ENCODE measurements at regions not wholly inside any gene's neighbourhood (a gene's known extent, or its start where the extent isn't known, plus 50 kb on each side); places are given as distances from the start of the nearest gene placed in this dataset.

- TF ChIP-seq, protein P1, sequence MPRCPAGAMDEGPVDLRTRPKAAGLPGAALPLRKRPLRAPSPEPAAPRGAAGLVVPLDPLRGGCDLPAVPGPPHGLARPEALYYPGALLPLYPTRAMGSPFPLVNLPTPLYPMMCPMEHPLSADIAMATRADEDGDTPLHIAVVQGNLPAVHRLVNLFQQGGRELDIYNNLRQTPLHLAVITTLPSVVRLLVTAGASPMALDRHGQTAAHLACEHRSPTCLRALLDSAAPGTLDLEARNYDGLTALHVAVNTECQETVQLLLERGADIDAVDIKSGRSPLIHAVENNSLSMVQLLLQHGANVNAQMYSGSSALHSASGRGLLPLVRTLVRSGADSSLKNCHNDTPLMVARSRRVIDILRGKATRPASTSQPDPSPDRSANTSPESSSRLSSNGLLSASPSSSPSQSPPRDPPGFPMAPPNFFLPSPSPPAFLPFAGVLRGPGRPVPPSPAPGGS (IDR thresholded peaks at IDR 0.05): no peak
- TF ChIP-seq, protein P2, sequence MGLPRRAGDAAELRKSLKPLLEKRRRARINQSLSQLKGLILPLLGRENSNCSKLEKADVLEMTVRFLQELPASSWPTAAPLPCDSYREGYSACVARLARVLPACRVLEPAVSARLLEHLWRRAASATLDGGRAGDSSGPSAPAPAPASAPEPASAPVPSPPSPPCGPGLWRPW (IDR thresholded peaks at IDR 0.05): no peak
- no peak for TF ChIP-seq RNF2 (IDR thresholded peaks at IDR 0.05; ENCODE audit: borderline replicate concordance, low read depth)
- TF ChIP-seq JUN (IDR thresholded peaks at IDR 0.05): no peak
- no peak for TF ChIP-seq TFCP2L1 (CRISPR knock-in tag; IDR thresholded peaks at IDR 0.05)
- TF ChIP-seq FOSB (CRISPR knock-in tag; IDR thresholded peaks at IDR 0.05): no peak
- no peak for TF ChIP-seq RAD21 (conservative IDR thresholded peaks at IDR 0.05 in 1 of 2, IDR thresholded peaks at IDR 0.05 in 1 of 2)
- no peak for TF ChIP-seq TP53 (CRISPR knock-in tag; IDR thresholded peaks at IDR 0.05)
- TF ChIP-seq PHF8 (IDR thresholded peaks at IDR 0.05; ENCODE audit: borderline replicate concordance, low read depth): no peak
- TF ChIP-seq POLR2AphosphoS2 (conservative IDR thresholded peaks at IDR 0.05; ENCODE audit: low read length): no peak
- no peak for TF ChIP-seq ESRRA (IDR thresholded peaks at IDR 0.05; ENCODE audit: borderline replicate concordance, low read length)
- no peak for TF ChIP-seq KDM1A (IDR thresholded peaks at IDR 0.05; ENCODE audit: low read depth)
- no peak for TF ChIP-seq MAX (IDR thresholded peaks at IDR 0.05)
- TF ChIP-seq NPAS2 (CRISPR knock-in tag; IDR thresholded peaks at IDR 0.05; ENCODE audit: borderline replicate concordance): no peak
- no peak for TF ChIP-seq POLR2A (IDR thresholded peaks at IDR 0.05; ENCODE audit: low read length)
- TF ChIP-seq FOXS1 (CRISPR knock-in tag; IDR thresholded peaks at IDR 0.05): no peak
- no peak for TF ChIP-seq CHD2 (IDR thresholded peaks at IDR 0.05; ENCODE audit: low read length, partially characterized antibody)
- TF ChIP-seq, protein P3, sequence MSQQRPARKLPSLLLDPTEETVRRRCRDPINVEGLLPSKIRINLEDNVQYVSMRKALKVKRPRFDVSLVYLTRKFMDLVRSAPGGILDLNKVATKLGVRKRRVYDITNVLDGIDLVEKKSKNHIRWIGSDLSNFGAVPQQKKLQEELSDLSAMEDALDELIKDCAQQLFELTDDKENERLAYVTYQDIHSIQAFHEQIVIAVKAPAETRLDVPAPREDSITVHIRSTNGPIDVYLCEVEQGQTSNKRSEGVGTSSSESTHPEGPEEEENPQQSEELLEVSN (IDR thresholded peaks at IDR 0.05; ENCODE audit: borderline replicate concordance, low read depth): no peak
- WGBS (ENCODE audit: missing lambda C conversion rate): 36% methylated on average over 23 of the region's 23 CpGs
- POLR2A ChIA-PET: no interaction called here
- Histone ChIP-seq H3K27ac (no peak overlapping the region), H3K4me2 (no peak overlapping the region), H3K9me3 (no peaks in the 10 kb centered on the region), H3K4me1 (no peaks in the 10 kb centered on the region), H3K4me3 (no peak overlapping the region)
- ATAC-seq (no peak; a peak in 1 of 6 replicates), DNase-seq (ENCODE audit: low read depth in 1 of 2, low spot score in 1 of 2) (no peak), FAIRE-seq (no peak)
- CTCF ChIA-PET: interaction anchor here (0.6 to 1.3 kb wide), 3 partner anchors 14 to 1009 kb away, joined by 3 to 4 read pairs (median 4); no protein-coding TSS in a partner anchor
These were observed 203.0 kb downstream of the ARRDC4 start for GRCh38 chr15:98163319-98164045.

DNA sequence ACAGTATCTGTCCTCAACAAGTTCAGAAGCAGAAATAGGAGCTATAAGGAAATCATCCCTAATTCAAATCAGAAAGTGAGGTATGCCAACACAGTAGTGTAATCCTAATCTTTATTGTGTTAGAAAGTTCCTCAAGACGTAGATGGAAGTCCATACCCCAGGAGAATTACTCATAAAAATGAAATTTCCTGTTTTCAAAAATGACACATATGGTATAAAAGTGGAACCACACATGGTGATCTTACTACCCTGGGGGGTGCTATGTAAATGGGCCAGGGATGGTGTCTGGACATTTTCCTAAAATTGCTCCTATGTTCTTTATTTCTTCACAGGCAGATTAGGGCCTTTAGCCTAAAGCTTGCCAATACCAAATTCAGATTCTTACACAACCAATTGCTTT is 204.1 kb downstream of the ARRDC4 start:
- no peaks in the 10 kb centered on the region for H3K9me3 ChIP-seq
- ChIA-PET POLR2A (no interaction called here), CTCF (interaction anchor here (1.3 kb wide), 1 partner anchor 13 kb away, joined by 4 read pairs; no protein-coding TSS in a partner anchor)
- DNase-seq (ENCODE audit: low read depth in 1 of 2, low spot score in 1 of 2) (no peak), FAIRE-seq (no peak), ATAC-seq (no peak)
- TF ChIP-seq TP53 (CRISPR knock-in tag; IDR thresholded peaks at IDR 0.05) (no peak), HMGXB4 (CRISPR knock-in tag; IDR thresholded peaks at IDR 0.05; ENCODE audit: borderline replicate concordance) (no peak), MYC (IDR thresholded peaks at IDR 0.05; ENCODE audit: borderline replicate concordance, low read length) (no peak), EP300 (IDR thresholded peaks at IDR 0.05) (no peak), NR3C1 (IDR thresholded peaks at IDR 0.05) (no peak), RNF2 (IDR thresholded peaks at IDR 0.05; ENCODE audit: borderline replicate concordance, low read depth) (no peak), MAFK (IDR thresholded peaks at IDR 0.05; ENCODE audit: partially characterized antibody) (no peak), FOXS1 (CRISPR knock-in tag; IDR thresholded peaks at IDR 0.05) (no peak), BHLHE40 (IDR thresholded peaks at IDR 0.05; ENCODE audit: low read depth, low read length) (no peak)
- TF ChIP-seq, protein P4, sequence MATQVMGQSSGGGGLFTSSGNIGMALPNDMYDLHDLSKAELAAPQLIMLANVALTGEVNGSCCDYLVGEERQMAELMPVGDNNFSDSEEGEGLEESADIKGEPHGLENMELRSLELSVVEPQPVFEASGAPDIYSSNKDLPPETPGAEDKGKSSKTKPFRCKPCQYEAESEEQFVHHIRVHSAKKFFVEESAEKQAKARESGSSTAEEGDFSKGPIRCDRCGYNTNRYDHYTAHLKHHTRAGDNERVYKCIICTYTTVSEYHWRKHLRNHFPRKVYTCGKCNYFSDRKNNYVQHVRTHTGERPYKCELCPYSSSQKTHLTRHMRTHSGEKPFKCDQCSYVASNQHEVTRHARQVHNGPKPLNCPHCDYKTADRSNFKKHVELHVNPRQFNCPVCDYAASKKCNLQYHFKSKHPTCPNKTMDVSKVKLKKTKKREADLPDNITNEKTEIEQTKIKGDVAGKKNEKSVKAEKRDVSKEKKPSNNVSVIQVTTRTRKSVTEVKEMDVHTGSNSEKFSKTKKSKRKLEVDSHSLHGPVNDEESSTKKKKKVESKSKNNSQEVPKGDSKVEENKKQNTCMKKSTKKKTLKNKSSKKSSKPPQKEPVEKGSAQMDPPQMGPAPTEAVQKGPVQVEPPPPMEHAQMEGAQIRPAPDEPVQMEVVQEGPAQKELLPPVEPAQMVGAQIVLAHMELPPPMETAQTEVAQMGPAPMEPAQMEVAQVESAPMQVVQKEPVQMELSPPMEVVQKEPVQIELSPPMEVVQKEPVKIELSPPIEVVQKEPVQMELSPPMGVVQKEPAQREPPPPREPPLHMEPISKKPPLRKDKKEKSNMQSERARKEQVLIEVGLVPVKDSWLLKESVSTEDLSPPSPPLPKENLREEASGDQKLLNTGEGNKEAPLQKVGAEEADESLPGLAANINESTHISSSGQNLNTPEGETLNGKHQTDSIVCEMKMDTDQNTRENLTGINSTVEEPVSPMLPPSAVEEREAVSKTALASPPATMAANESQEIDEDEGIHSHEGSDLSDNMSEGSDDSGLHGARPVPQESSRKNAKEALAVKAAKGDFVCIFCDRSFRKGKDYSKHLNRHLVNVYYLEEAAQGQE (IDR thresholded peaks at IDR 0.05): no peak
- WGBS (ENCODE audit: missing lambda C conversion rate): 3% methylated on average over 1 of the region's 1 CpG
- H3K27ac ChIP-seq: no peak overlapping the region
- H3K4me1 ChIP-seq: no peaks in the 10 kb centered on the region
- H3K4me2 ChIP-seq: no peak overlapping the region
- H3K4me3 ChIP-seq: no peak overlapping the region

Data from A549 (cell line).